ENCODE measurements at regions not wholly inside any gene's neighbourhood (a gene's known extent, or its start where the extent isn't known, plus 50 kb on each side); places are given as distances from the start of the nearest gene placed in this dataset.

- TF ChIP-seq POLR2AphosphoS5 (IDR thresholded peaks at IDR 0.05; ENCODE audit: low read depth) (no peak), SPI1 (IDR thresholded peaks at IDR 0.05; ENCODE audit: borderline replicate concordance, low read depth) (no peak), GABPA (IDR thresholded peaks at IDR 0.05; ENCODE audit: low read depth) (no peak), CTCF (IDR thresholded peaks at IDR 0.05; ENCODE audit: insufficient read depth, low read length) (no peak)
- TF ChIP-seq, protein P1, sequence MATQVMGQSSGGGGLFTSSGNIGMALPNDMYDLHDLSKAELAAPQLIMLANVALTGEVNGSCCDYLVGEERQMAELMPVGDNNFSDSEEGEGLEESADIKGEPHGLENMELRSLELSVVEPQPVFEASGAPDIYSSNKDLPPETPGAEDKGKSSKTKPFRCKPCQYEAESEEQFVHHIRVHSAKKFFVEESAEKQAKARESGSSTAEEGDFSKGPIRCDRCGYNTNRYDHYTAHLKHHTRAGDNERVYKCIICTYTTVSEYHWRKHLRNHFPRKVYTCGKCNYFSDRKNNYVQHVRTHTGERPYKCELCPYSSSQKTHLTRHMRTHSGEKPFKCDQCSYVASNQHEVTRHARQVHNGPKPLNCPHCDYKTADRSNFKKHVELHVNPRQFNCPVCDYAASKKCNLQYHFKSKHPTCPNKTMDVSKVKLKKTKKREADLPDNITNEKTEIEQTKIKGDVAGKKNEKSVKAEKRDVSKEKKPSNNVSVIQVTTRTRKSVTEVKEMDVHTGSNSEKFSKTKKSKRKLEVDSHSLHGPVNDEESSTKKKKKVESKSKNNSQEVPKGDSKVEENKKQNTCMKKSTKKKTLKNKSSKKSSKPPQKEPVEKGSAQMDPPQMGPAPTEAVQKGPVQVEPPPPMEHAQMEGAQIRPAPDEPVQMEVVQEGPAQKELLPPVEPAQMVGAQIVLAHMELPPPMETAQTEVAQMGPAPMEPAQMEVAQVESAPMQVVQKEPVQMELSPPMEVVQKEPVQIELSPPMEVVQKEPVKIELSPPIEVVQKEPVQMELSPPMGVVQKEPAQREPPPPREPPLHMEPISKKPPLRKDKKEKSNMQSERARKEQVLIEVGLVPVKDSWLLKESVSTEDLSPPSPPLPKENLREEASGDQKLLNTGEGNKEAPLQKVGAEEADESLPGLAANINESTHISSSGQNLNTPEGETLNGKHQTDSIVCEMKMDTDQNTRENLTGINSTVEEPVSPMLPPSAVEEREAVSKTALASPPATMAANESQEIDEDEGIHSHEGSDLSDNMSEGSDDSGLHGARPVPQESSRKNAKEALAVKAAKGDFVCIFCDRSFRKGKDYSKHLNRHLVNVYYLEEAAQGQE (IDR thresholded peaks at IDR 0.05; ENCODE audit: insufficient replicate concordance, low read depth) = no peak
- DNase-seq (ENCODE audit: low read depth in 1 of 2, low spot score in 1 of 2) = no peak
- Histone ChIP-seq H3K27me3 (ENCODE audit: insufficient read depth, poor library complexity, severe bottlenecking) (no peaks in the 10 kb centered on the region), H3K4me3 (replicated peaks; ENCODE audit: insufficient read depth, low read length) (no peak overlapping the region), H3K27ac (replicated peaks) (no peak overlapping the region)
These were observed 308.9 kb upstream of the FOXQ1 start for GRCh38 chr6:1002989-1003388.

- H3K27ac ChIP-seq (replicated peaks) = no peak overlapping the region
These were observed 308.9 kb upstream of the EXOC2 start for GRCh38 chr6:1001655-1002349.

GRCh38 chr6:999552-999951, 306.6 kb upstream of the EXOC2 start:
- TF ChIP-seq SPI1 (IDR thresholded peaks at IDR 0.05; ENCODE audit: borderline replicate concordance, low read depth) (no peak), GABPA (IDR thresholded peaks at IDR 0.05; ENCODE audit: low read depth) (no peak)
- Histone ChIP-seq H3K4me3 (replicated peaks; ENCODE audit: insufficient read depth, low read length) (no peak overlapping the region), H3K27ac (replicated peaks) (no peak overlapping the region), H3K27me3 (ENCODE audit: insufficient read depth, poor library complexity, severe bottlenecking) (no peaks in the 10 kb centered on the region)
- no peak for DNase-seq (ENCODE audit: low read depth in 1 of 2, low spot score in 1 of 2)

More at GRCh38 chr6:1001655-1002349, 308.9 kb upstream of the EXOC2 start:
- TF ChIP-seq, protein P1 (IDR thresholded peaks at IDR 0.05; ENCODE audit: insufficient replicate concordance, low read depth) = no peak
- TF ChIP-seq SPI1 (IDR thresholded peaks at IDR 0.05; ENCODE audit: borderline replicate concordance, low read depth) = no peak
- no peak for TF ChIP-seq POLR2AphosphoS5 (IDR thresholded peaks at IDR 0.05; ENCODE audit: low read depth)
- TF ChIP-seq CTCF (IDR thresholded peaks at IDR 0.05; ENCODE audit: insufficient read depth, low read length) = no peak
- TF ChIP-seq GABPA (IDR thresholded peaks at IDR 0.05; ENCODE audit: low read depth) = no peak
- DNase-seq (ENCODE audit: low read depth in 1 of 2, low spot score in 1 of 2) = no peak
- H3K4me3 ChIP-seq (replicated peaks; ENCODE audit: insufficient read depth, low read length) = no peak overlapping the region
- H3K27me3 ChIP-seq (ENCODE audit: insufficient read depth, poor library complexity, severe bottlenecking) = no peaks in the 10 kb centered on the region

GRCh38 chr6:998551-998950, 305.6 kb upstream of the EXOC2 start:
- TF ChIP-seq CTCF (IDR thresholded peaks at IDR 0.05; ENCODE audit: insufficient read depth, low read length) (no peak), POLR2AphosphoS5 (IDR thresholded peaks at IDR 0.05; ENCODE audit: low read depth) (no peak), SPI1 (IDR thresholded peaks at IDR 0.05; ENCODE audit: borderline replicate concordance, low read depth) (no peak), GABPA (IDR thresholded peaks at IDR 0.05; ENCODE audit: low read depth) (no peak)
- TF ChIP-seq, protein P1 (IDR thresholded peaks at IDR 0.05; ENCODE audit: insufficient replicate concordance, low read depth) = no peak
- no peak for DNase-seq (ENCODE audit: low read depth in 1 of 2, low spot score in 1 of 2)
- Histone ChIP-seq H3K4me3 (replicated peaks; ENCODE audit: insufficient read depth, low read length) (no peak overlapping the region), H3K27me3 (ENCODE audit: insufficient read depth, poor library complexity, severe bottlenecking) (no peaks in the 10 kb centered on the region), H3K27ac (replicated peaks) (no peak overlapping the region)

Data from HL-60 (cell line).